Osteoblast (primary cell): ENCODE measurements at regions not wholly inside any gene's neighbourhood (a gene's known extent, or its start where the extent isn't known, plus 50 kb on each side); places are given as distances from the start of the nearest gene placed in this dataset.

Experiments
- DNase-seq: peaks from one replicate; pipeline ENCODE4 v3.0.0; 2011; ENCODE audit warnings: low spot score, mixed read lengths; ENCODE audit not compliant: insufficient read length; ENCODE audit errors: missing footprints
- H2AFZ ChIP-seq: 2 replicates; pipeline ENCODE4 v1.6.0; 2011; ENCODE audit warnings: mild to moderate bottlenecking, low read length
- H3K27ac ChIP-seq: 2 replicates; pipeline ENCODE4 v1.5.1; 2011; ENCODE audit warnings: mild to moderate bottlenecking, low read depth, low read length, moderate library complexity
- H3K27me3 ChIP-seq: 2 replicates; pipeline ENCODE4 v1.6.0; 2012; ENCODE audit warnings: mild to moderate bottlenecking, control low read depth, inconsistent platforms, low read length, moderate library complexity; ENCODE audit not compliant: insufficient read depth
- H3K36me3 ChIP-seq: 2 replicates; pipeline ENCODE4 v1.5.1; 2011; ENCODE audit warnings: mild to moderate bottlenecking, low read length, control low read depth, moderate library complexity; ENCODE audit not compliant: insufficient read depth
- H3K4me1 ChIP-seq: 2 replicates; pipeline ENCODE4 v1.5.1; 2011; ENCODE audit warnings: mild to moderate bottlenecking, low read length, control low read depth, moderate library complexity; ENCODE audit not compliant: insufficient read depth
- H3K4me2 ChIP-seq: 2 replicates; pipeline ENCODE4 v1.6.0; 2011; ENCODE audit warnings: mild to moderate bottlenecking, low read length; ENCODE audit not compliant: insufficient read depth
- H3K4me3 ChIP-seq: fragments of 200-600 bp; sonication (generic); 3 replicates; pipeline ENCODE4 v1.5.1; 2012; ENCODE audit warnings: mild to moderate bottlenecking, low read length, inconsistent platforms; ENCODE audit not compliant: insufficient read depth
- H3K79me2 ChIP-seq: 2 replicates; pipeline ENCODE4 v1.6.0; 2012; ENCODE audit warnings: mild to moderate bottlenecking, low read length, control low read depth, inconsistent platforms; ENCODE audit not compliant: insufficient read depth
- H3K9me3 ChIP-seq: 2 replicates; pipeline ENCODE4 v1.5.1; 2011; ENCODE audit warnings: low read depth, low read length, control low read depth
- H4K20me1 ChIP-seq: 2 replicates; pipeline ENCODE4 v1.6.0; 2012; ENCODE audit warnings: mild to moderate bottlenecking, low read length, control low read depth; ENCODE audit not compliant: insufficient read depth
- TF ChIP-seq, protein P1 (sequence below): IDR thresholded peaks from 2 replicates; pipeline ENCODE4 v1.5.1; 2011; ENCODE audit warnings: mild to moderate bottlenecking, low read depth, low read length, moderate library complexity; ENCODE audit errors: extremely low read depth

DNA sequence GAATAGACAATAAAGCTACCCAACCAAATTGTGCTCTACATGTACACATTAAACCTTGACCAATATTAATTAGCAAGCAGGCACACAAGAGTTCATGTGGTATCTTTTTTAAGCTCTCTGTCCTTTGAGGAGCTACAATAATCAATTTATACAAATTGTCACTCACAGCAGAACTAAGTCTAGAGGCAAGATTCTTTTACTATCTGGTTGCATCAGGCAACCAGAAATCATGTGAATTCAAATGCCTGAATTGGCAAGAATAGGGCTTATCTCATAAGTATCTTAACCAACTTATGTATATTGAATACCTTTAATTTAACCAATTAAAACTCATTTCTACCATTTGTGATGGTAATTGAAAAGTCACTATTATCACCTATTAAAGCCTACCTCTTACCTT, 145.5 kb upstream of the HAPLN1 start:
- Histone ChIP-seq H3K4me1 (no peaks in the 10 kb centered on the region), H3K27me3 (no peaks in the 10 kb centered on the region), H3K4me2 (no peak overlapping the region), H3K79me2 (no peaks in the 10 kb centered on the region), H3K4me3 (no peak overlapping the region), H3K9me3 (no peaks in the 10 kb centered on the region), H4K20me1 (no peaks in the 10 kb centered on the region), H2AFZ (no peak overlapping the region), H3K36me3 (no peaks in the 10 kb centered on the region), H3K27ac (no peak overlapping the region)
- no peak for DNase-seq
- TF ChIP-seq, protein P1, sequence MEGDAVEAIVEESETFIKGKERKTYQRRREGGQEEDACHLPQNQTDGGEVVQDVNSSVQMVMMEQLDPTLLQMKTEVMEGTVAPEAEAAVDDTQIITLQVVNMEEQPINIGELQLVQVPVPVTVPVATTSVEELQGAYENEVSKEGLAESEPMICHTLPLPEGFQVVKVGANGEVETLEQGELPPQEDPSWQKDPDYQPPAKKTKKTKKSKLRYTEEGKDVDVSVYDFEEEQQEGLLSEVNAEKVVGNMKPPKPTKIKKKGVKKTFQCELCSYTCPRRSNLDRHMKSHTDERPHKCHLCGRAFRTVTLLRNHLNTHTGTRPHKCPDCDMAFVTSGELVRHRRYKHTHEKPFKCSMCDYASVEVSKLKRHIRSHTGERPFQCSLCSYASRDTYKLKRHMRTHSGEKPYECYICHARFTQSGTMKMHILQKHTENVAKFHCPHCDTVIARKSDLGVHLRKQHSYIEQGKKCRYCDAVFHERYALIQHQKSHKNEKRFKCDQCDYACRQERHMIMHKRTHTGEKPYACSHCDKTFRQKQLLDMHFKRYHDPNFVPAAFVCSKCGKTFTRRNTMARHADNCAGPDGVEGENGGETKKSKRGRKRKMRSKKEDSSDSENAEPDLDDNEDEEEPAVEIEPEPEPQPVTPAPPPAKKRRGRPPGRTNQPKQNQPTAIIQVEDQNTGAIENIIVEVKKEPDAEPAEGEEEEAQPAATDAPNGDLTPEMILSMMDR, result no peak

DNA sequence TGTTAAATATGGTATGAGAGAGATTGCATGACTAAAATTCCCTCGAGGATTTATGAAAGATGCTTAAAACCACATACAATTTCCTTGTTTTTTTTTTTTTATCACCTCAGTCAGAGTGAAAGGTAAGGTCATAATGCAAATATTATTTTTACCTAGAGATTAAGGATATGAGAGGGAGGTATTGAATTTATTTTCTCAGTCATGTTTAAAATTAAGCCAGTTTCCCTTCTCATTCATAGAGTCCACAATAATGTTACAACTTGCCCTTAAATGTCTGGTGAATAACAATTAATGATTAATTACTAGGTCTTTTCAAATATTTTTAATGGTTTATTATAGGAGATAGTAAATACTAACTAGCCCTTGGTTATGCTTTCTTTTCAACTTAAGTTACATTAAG, 144.9 kb upstream of the HAPLN1 start:
- no peak overlapping the region for H3K27ac ChIP-seq
- no peaks in the 10 kb centered on the region for H3K79me2 ChIP-seq
- H3K4me2 ChIP-seq, result no peak overlapping the region
- no peaks in the 10 kb centered on the region for H3K27me3 ChIP-seq
- no peak overlapping the region for H2AFZ ChIP-seq
- H3K36me3 ChIP-seq, result no peaks in the 10 kb centered on the region
- no peak overlapping the region for H3K4me3 ChIP-seq
- H3K9me3 ChIP-seq, result no peaks in the 10 kb centered on the region
- TF ChIP-seq, protein P1, result no peak
- no peaks in the 10 kb centered on the region for H4K20me1 ChIP-seq
- no peak for DNase-seq
- H3K4me1 ChIP-seq, result no peaks in the 10 kb centered on the region

DNA sequence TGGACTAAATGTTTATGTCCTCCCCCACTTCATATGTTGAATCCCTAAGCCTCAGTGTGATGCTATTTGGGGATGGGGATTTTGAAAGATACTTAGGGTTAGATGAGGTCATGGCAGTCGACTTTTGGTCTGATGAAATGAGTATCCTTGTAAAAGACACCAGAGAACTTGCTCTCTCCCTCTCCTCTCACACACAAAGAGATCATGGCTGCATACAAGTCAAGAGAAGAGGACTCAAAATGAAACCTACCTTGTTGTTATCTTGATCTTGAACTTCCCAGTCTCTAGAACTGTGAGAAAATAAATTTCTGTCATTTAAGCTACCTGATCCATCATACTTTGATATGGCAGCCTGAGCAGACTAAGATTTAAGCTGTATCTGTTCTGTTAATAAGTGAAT, 144.0 kb upstream of the HAPLN1 start:
- Histone ChIP-seq H3K4me2 (no peak overlapping the region), H3K79me2 (no peaks in the 10 kb centered on the region), H4K20me1 (no peaks in the 10 kb centered on the region), H3K36me3 (no peaks in the 10 kb centered on the region), H3K27me3 (no peaks in the 10 kb centered on the region), H3K4me3 (no peak overlapping the region), H3K4me1 (no peaks in the 10 kb centered on the region), H3K27ac (no peak overlapping the region), H3K9me3 (no peaks in the 10 kb centered on the region), H2AFZ (no peak overlapping the region)
- DNase-seq, result no peak
- TF ChIP-seq, protein P1, result no peak

DNA sequence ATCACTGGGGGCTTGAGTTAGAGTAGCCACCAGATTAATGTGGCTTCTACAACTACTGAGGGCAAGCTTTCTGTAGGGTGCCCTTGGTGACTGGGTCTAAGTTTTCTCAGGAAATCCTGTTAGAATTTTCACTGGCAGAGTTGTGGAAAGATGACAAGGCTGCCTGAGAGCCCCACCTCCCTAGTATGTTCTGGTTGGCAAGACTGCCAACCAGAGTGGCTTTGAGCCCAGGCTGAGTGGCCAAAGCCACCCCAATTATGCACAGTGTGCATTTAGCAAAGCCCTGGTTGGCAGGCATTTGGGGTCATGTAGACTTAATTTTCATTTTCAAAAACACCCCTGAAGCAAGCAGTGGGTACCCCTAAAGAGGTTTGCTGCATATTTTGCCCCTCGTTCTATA, 136.7 kb upstream of the HAPLN1 start:
- no peak for DNase-seq
- no peaks in the 10 kb centered on the region for H3K4me1 ChIP-seq
- no peaks in the 10 kb centered on the region for H4K20me1 ChIP-seq
- H3K4me3 ChIP-seq, result no peak overlapping the region
- H3K4me2 ChIP-seq, result no peak overlapping the region
- no peaks in the 10 kb centered on the region for H3K27me3 ChIP-seq
- H3K79me2 ChIP-seq, result no peaks in the 10 kb centered on the region
- no peaks in the 10 kb centered on the region for H3K9me3 ChIP-seq
- no peak overlapping the region for H3K27ac ChIP-seq
- H2AFZ ChIP-seq, result no peak overlapping the region
- H3K36me3 ChIP-seq, result no peaks in the 10 kb centered on the region
- TF ChIP-seq, protein P1, result no peak
